Retinal pigment epithelial cell (primary cell): ENCODE measurements at regions not wholly inside any gene's neighbourhood (a gene's known extent, or its start where the extent isn't known, plus 50 kb on each side); places are given as distances from the start of the nearest gene placed in this dataset.
"Not testable (repeated sequence)": the region's sequence is repeated elsewhere in the genome, so short reads cannot be mapped to it uniquely, and the experiment has no call there.

ENCODE experiments used
- DNase-seq: peaks from one replicate; pipeline ENCODE4 v3.0.0-alpha.2; 2010; ENCODE audit warnings: low read depth
- H3K4me3 ChIP-seq: 2 replicates; pipeline ENCODE4 v1.5.1; 2011; ENCODE audit warnings: mild to moderate bottlenecking, low read length, control low read depth, moderate library complexity
- CTCF ChIP-seq: conservative IDR thresholded peaks from 2 replicates; pipeline ENCODE4 v1.5.1; 2011; ENCODE audit warnings: low read depth, low read length, control low read depth, inconsistent platforms

- H3K4me3 ChIP-seq: no peak overlapping the region
- no peak for TF ChIP-seq CTCF
- DNase-seq: no peak
Measured at GRCh38 chr6:66508433-66508832, 801.4 kb upstream of the EYS start.

- TF ChIP-seq CTCF: no peak
- no peak overlapping the region for H3K4me3 ChIP-seq
- no peak for DNase-seq
Measured at GRCh38 chr6:66499851-66500250, 792.8 kb upstream of the EYS start.

GRCh38 chr6:66496659-66497058 lies 789.6 kb upstream of the EYS start:
- peak; percentile 43 for TF ChIP-seq CTCF
- no peak overlapping the region for H3K4me3 ChIP-seq
- no peak for DNase-seq

- not testable (repeated sequence) for H3K4me3 ChIP-seq, DNase-seq
Measured at GRCh38 chr6:66494643-66495042, 787.6 kb upstream of the EYS start.

GRCh38 chr6:66489269-66489987 lies 782.4 kb upstream of the EYS start:
- no peak for DNase-seq
- no peak for TF ChIP-seq CTCF
- H3K4me3 ChIP-seq: no peak overlapping the region

- H3K4me3 ChIP-seq: no peak overlapping the region
- TF ChIP-seq CTCF: no peak
- DNase-seq: no peak
Measured at GRCh38 chr6:66481216-66481615, 774.2 kb upstream of the EYS start.

GRCh38 chr6:66478705-66479104 lies 771.7 kb upstream of the EYS start:
- no peak for DNase-seq
- TF ChIP-seq CTCF: no peak
- no peak overlapping the region for H3K4me3 ChIP-seq
